Smooth muscle cell (in vitro differentiated cells): ENCODE measurements at regions not wholly inside any gene's neighbourhood (a gene's known extent, or its start where the extent isn't known, plus 50 kb on each side); places are given as distances from the start of the nearest gene placed in this dataset.
"Not testable (repeated sequence)": the region's sequence is repeated elsewhere in the genome, so short reads cannot be mapped to it uniquely, and the experiment has no call there.

Source experiments
- DNase-seq: peaks from one replicate; lab custom pipeline; 2025; ENCODE audit not compliant: unreplicated experiment; lab: John Stamatoyannopoulos, UW
- H2AFZ ChIP-seq: fragments of 200-600 bp; sonication (generic); 2 replicates; pipeline ENCODE4 v1.6.0; 2016; ENCODE audit warnings: antibody characterized with exemption, low read depth, mild to moderate bottlenecking
- H3F3A ChIP-seq: fragments of 200-600 bp; sonication (generic); 2 replicates; pipeline ENCODE4 v1.6.0; 2017; ENCODE audit warnings: antibody characterized with exemption, low read depth
- H3K27ac ChIP-seq: fragments of 200-600 bp; sonication (generic); 2 replicates; pipeline ENCODE4 v1.5.1; 2016; ENCODE audit warnings: low read depth, mild to moderate bottlenecking
- H3K27me3 ChIP-seq: fragments of 200-600 bp; sonication (generic); 2 replicates; pipeline ENCODE4 v1.6.1; 2016; ENCODE audit warnings: low read depth, mild to moderate bottlenecking
- H3K36me3 ChIP-seq: fragments of 200-600 bp; sonication (generic); 2 replicates; pipeline ENCODE4 v1.5.1; 2016; ENCODE audit warnings: low read depth
- H3K4me1 ChIP-seq: fragments of 200-600 bp; sonication (generic); 2 replicates; pipeline ENCODE4 v1.5.1; 2016; ENCODE audit warnings: low read depth
- H3K4me2 ChIP-seq: fragments of 200-600 bp; sonication (generic); 2 replicates; pipeline ENCODE4 v1.6.0; 2016; ENCODE audit warnings: mild to moderate bottlenecking
- H3K4me3 ChIP-seq: fragments of 200-600 bp; sonication (generic); 2 replicates; pipeline ENCODE4 v1.5.1; 2016; ENCODE audit warnings: mild to moderate bottlenecking
- H3K79me2 ChIP-seq: fragments of 200-600 bp; sonication (generic); 2 replicates; pipeline ENCODE4 v1.6.0; 2016; ENCODE audit warnings: low read depth, mild to moderate bottlenecking
- H3K9ac ChIP-seq: fragments of 200-600 bp; sonication (generic); 2 replicates; pipeline ENCODE4 v1.6.0; 2016; ENCODE audit warnings: low read depth
- H3K9me3 ChIP-seq: fragments of 200-600 bp; sonication (generic); replicated peaks from 2 replicates; pipeline ENCODE4 v1.5.1; 2016; ENCODE audit warnings: low read depth
- H4K20me1 ChIP-seq: fragments of 200-600 bp; sonication (generic); 2 replicates; pipeline ENCODE4 v1.6.0; 2016; ENCODE audit warnings: low read depth
- CTCF ChIP-seq: fragments of 200-600 bp; sonication (generic); IDR thresholded peaks from 2 replicates; pipeline ENCODE4 v1.5.1; 2017; ENCODE audit warnings: borderline replicate concordance, mild to moderate bottlenecking, antibody characterized with exemption; ENCODE audit not compliant: insufficient read depth, poor library complexity, severe bottlenecking
- WGBS: methylation state at CpG from one replicate; pipeline ENCODE4 v1.1.7; 2016; ENCODE audit warnings: low lambda C conversion rate; 5-methylcytosine and 5-hydroxymethylcytosine counted together

- H3K4me2 ChIP-seq, H3K36me3 ChIP-seq, H3F3A ChIP-seq, H3K4me1 ChIP-seq, H3K27me3 ChIP-seq, H3K9ac ChIP-seq, H3K27ac ChIP-seq, DNase-seq, H4K20me1 ChIP-seq, H3K79me2 ChIP-seq, H3K4me3 ChIP-seq, H2AFZ ChIP-seq: not testable (repeated sequence)
- WGBS, result 79% methylated on average over 14 of the region's 14 CpGs
- peaks cover 43% of the 10 kb centered on the region for H3K9me3 ChIP-seq
Observed at GRCh38 chr15:22253002-22253675, 172.8 kb downstream of the OR4M2 start.

- H3F3A ChIP-seq, result no peaks in the 10 kb centered on the region
- DNase-seq, result no peak
- H2AFZ ChIP-seq, result no peak overlapping the region
- no peak overlapping the region for H3K9ac ChIP-seq
- no peaks in the 10 kb centered on the region for H3K27me3 ChIP-seq
- peaks cover 39% of the 10 kb centered on the region for H3K9me3 ChIP-seq
- no peak for TF ChIP-seq CTCF
- 53% methylated on average over 8 of the region's 8 CpGs for WGBS
- H3K79me2 ChIP-seq, result no peaks in the 10 kb centered on the region
- H4K20me1 ChIP-seq, result no peaks in the 10 kb centered on the region
- H3K4me1 ChIP-seq, result no peaks in the 10 kb centered on the region
- H3K4me3 ChIP-seq, result no peak overlapping the region
- no peak overlapping the region for H3K4me2 ChIP-seq
- no peaks in the 10 kb centered on the region for H3K36me3 ChIP-seq
- H3K27ac ChIP-seq, result no peak overlapping the region
Observed at GRCh38 chr15:22253676-22254408, 173.5 kb downstream of the OR4M2 start.

- H3K9ac ChIP-seq, H2AFZ ChIP-seq, H4K20me1 ChIP-seq, H3F3A ChIP-seq, H3K79me2 ChIP-seq, H3K4me1 ChIP-seq, H3K36me3 ChIP-seq, H3K4me3 ChIP-seq, DNase-seq, H3K27me3 ChIP-seq, H3K4me2 ChIP-seq, H3K27ac ChIP-seq: not testable (repeated sequence)
- 61% methylated on average over 14 of the region's 14 CpGs for WGBS
- H3K9me3 ChIP-seq, result peaks cover 38% of the 10 kb centered on the region
Observed at GRCh38 chr15:22254409-22255045, 174.2 kb downstream of the OR4M2 start.

GRCh38 chr15:22255606-22256005 lies 175.3 kb downstream of the OR4M2 start:
- not testable (repeated sequence) for H3K4me2 ChIP-seq, H3F3A ChIP-seq
- WGBS, result 76% methylated on average over 7 of the region's 7 CpGs

GRCh38 chr15:22256389-22257046 lies 176.2 kb downstream of the OR4M2 start:
- H3K79me2 ChIP-seq, H3K4me2 ChIP-seq, H3K27ac ChIP-seq, H3K4me3 ChIP-seq, H3K9ac ChIP-seq, H2AFZ ChIP-seq, DNase-seq, H3K36me3 ChIP-seq, H3K27me3 ChIP-seq, H3K4me1 ChIP-seq, H3F3A ChIP-seq, H4K20me1 ChIP-seq: not testable (repeated sequence)
- H3K9me3 ChIP-seq, result peaks cover 36% of the 10 kb centered on the region
- 83% methylated on average over 20 of the region's 20 CpGs for WGBS

More at GRCh38 chr15:22255606-22256005, 175.3 kb downstream of the OR4M2 start:
- not testable (repeated sequence) for H3K9ac ChIP-seq, H3K4me1 ChIP-seq, H4K20me1 ChIP-seq, DNase-seq, H3K36me3 ChIP-seq, H3K4me3 ChIP-seq, H3K27ac ChIP-seq, H3K27me3 ChIP-seq, H2AFZ ChIP-seq, H3K79me2 ChIP-seq
- peaks cover 36% of the 10 kb centered on the region for H3K9me3 ChIP-seq
